Endodermal cell (in vitro differentiated cells): ENCODE measurements at regions not wholly inside any gene's neighbourhood (a gene's known extent, or its start where the extent isn't known, plus 50 kb on each side); places are given as distances from the start of the nearest gene placed in this dataset.
"Not testable (repeated sequence)": the region's sequence is repeated elsewhere in the genome, so short reads cannot be mapped to it uniquely, and the experiment has no call there.

ENCODE experiments used
- DNase-seq: peaks from one replicate; pipeline ENCODE4 v3.0.0-alpha.2; 2017
- H3K27ac ChIP-seq: 2 replicates; pipeline ENCODE4 v1.5.1; 2013; ENCODE audit warnings: mild to moderate bottlenecking, low read depth, low read length, moderate library complexity
- H3K27me3 ChIP-seq: 2 replicates; pipeline ENCODE4 v1.6.1; 2013; ENCODE audit warnings: mild to moderate bottlenecking, low read length, moderate library complexity; ENCODE audit not compliant: insufficient read depth, control insufficient read depth, poor library complexity, severe bottlenecking
- H3K36me3 ChIP-seq: 2 replicates; pipeline ENCODE4 v1.7.0; 2013; ENCODE audit warnings: mild to moderate bottlenecking, low read length, moderate library complexity; ENCODE audit not compliant: control insufficient read depth, insufficient read depth
- H3K4me1 ChIP-seq: one replicate; pipeline ENCODE4 v1.7.0; 2013; ENCODE audit warnings: low read length; ENCODE audit not compliant: control insufficient read depth, insufficient read depth
- H3K4me3 ChIP-seq: 2 replicates; pipeline ENCODE4 v1.5.1; 2013; ENCODE audit warnings: mild to moderate bottlenecking, low read length, moderate library complexity
- H3K9ac ChIP-seq: 2 replicates; pipeline ENCODE4 v1.6.1; 2013; ENCODE audit warnings: mild to moderate bottlenecking, low read length, moderate library complexity; ENCODE audit not compliant: poor library complexity, severe bottlenecking; ENCODE audit errors: extremely low read depth
- H3K9me3 ChIP-seq: 2 replicates; pipeline ENCODE4 v1.6.1; 2013; ENCODE audit warnings: mild to moderate bottlenecking, low read length, moderate library complexity; ENCODE audit not compliant: control insufficient read depth
- H3K27ac Mint-ChIP-seq: 2 replicates; pipeline ENCODE4 v1.8.0; 2020; ENCODE audit warnings: mixed read lengths
- H3K27me3 Mint-ChIP-seq: 2 replicates; pipeline ENCODE4 v1.8.0; 2021; ENCODE audit warnings: mild to moderate bottlenecking, mixed read lengths; ENCODE audit not compliant: insufficient read depth
- H3K36me3 Mint-ChIP-seq: 2 replicates; pipeline ENCODE4 v1.8.0; 2020; ENCODE audit warnings: low read depth, mixed read lengths
- H3K4me1 Mint-ChIP-seq: 2 replicates; pipeline ENCODE4 v1.8.0; 2020; ENCODE audit warnings: mixed read lengths
- H3K4me3 Mint-ChIP-seq: 2 replicates; pipeline ENCODE4 v1.8.0; 2020; ENCODE audit warnings: mild to moderate bottlenecking, moderate library complexity, mixed read lengths
- H3K9me3 Mint-ChIP-seq: 2 replicates; pipeline ENCODE4 v1.8.0; 2020; ENCODE audit warnings: mild to moderate bottlenecking, mixed read lengths
- WGBS, 2 experiments: methylation state at CpG; one replicate each; pipeline versions ENCODE4 v1.1.5 to v1.1.7; 2013; ENCODE audit warnings: missing lambda C conversion rate in 2 of 2, mixed read lengths in 1 of 2; ENCODE audit not compliant: insufficient coverage in 1 of 2, insufficient read length in 1 of 2; 5-methylcytosine and 5-hydroxymethylcytosine counted together

GRCh38 chr21:7826174-7826573 is 2695.2 kb upstream of the TPTE start:
- H3K9me3 ChIP-seq, H3K4me3 Mint-ChIP-seq, H3K9me3 Mint-ChIP-seq, H3K27ac ChIP-seq, H3K4me1 Mint-ChIP-seq, H3K36me3 ChIP-seq, H3K9ac ChIP-seq, H3K4me3 ChIP-seq, H3K4me1 ChIP-seq, H3K27ac Mint-ChIP-seq, H3K27me3 ChIP-seq, DNase-seq, H3K36me3 Mint-ChIP-seq, H3K27me3 Mint-ChIP-seq: not testable (repeated sequence)
- no CpG with 5 or more reads among the region's 6 CpGs for WGBS, 2 experiments

- H3K36me3 ChIP-seq, result not testable (repeated sequence)
These were observed 2693.1 kb upstream of the TPTE start for GRCh38 chr21:7828260-7828659.

GRCh38 chr21:7829411-7829810 is 2692.0 kb upstream of the TPTE start:
- not testable (repeated sequence) for H3K27ac ChIP-seq, H3K4me3 Mint-ChIP-seq, H3K4me1 ChIP-seq, H3K9ac ChIP-seq, H3K4me3 ChIP-seq, H3K4me1 Mint-ChIP-seq, H3K9me3 Mint-ChIP-seq, H3K9me3 ChIP-seq, H3K36me3 Mint-ChIP-seq, H3K27ac Mint-ChIP-seq, H3K27me3 ChIP-seq, DNase-seq, H3K27me3 Mint-ChIP-seq, H3K36me3 ChIP-seq
- WGBS, 2 experiments, result no CpG with 5 or more reads among the region's 37 CpGs

More at GRCh38 chr21:7828260-7828659, 2693.1 kb upstream of the TPTE start:
- not testable (repeated sequence) for H3K4me3 ChIP-seq, H3K27ac ChIP-seq, H3K9me3 ChIP-seq, DNase-seq, H3K9ac ChIP-seq, H3K27ac Mint-ChIP-seq, H3K27me3 Mint-ChIP-seq, H3K4me3 Mint-ChIP-seq, H3K36me3 Mint-ChIP-seq, H3K4me1 ChIP-seq, H3K27me3 ChIP-seq, H3K9me3 Mint-ChIP-seq, H3K4me1 Mint-ChIP-seq
- WGBS, 2 experiments, result no CpG with 5 or more reads among the region's 7 CpGs

- H3K36me3 Mint-ChIP-seq, H3K4me1 Mint-ChIP-seq, H3K4me3 ChIP-seq, H3K36me3 ChIP-seq, H3K9me3 ChIP-seq, H3K27ac Mint-ChIP-seq, H3K4me1 ChIP-seq, H3K27ac ChIP-seq, H3K4me3 Mint-ChIP-seq, H3K27me3 Mint-ChIP-seq, DNase-seq, H3K9ac ChIP-seq, H3K27me3 ChIP-seq, H3K9me3 Mint-ChIP-seq: not testable (repeated sequence)
- WGBS, 2 experiments, result no CpG with 5 or more reads among the region's 3 CpGs
These were observed 2684.1 kb upstream of the TPTE start for GRCh38 chr21:7837315-7837714.

- WGBS, 2 experiments, result no CpG with 5 or more reads among the region's 3 CpGs
- not testable (repeated sequence) for H3K4me1 ChIP-seq
These were observed 2668.0 kb upstream of the TPTE start for GRCh38 chr21:7853426-7853825.

GRCh38 chr21:7853836-7854235 is 2667.5 kb upstream of the TPTE start:
- not testable (repeated sequence) for H3K9me3 ChIP-seq, H3K9ac ChIP-seq, H3K4me1 Mint-ChIP-seq, H3K4me1 ChIP-seq, H3K4me3 Mint-ChIP-seq, H3K27me3 Mint-ChIP-seq, H3K27ac Mint-ChIP-seq, H3K27ac ChIP-seq, H3K9me3 Mint-ChIP-seq, H3K36me3 Mint-ChIP-seq, DNase-seq, H3K36me3 ChIP-seq, H3K27me3 ChIP-seq, H3K4me3 ChIP-seq
- no CpG with 5 or more reads among the region's 5 CpGs for WGBS, 2 experiments

More at GRCh38 chr21:7853426-7853825, 2668.0 kb upstream of the TPTE start:
- H3K4me3 ChIP-seq, H3K9me3 ChIP-seq, H3K4me3 Mint-ChIP-seq, H3K9me3 Mint-ChIP-seq, DNase-seq, H3K27ac ChIP-seq, H3K4me1 Mint-ChIP-seq, H3K27me3 ChIP-seq, H3K9ac ChIP-seq, H3K27me3 Mint-ChIP-seq, H3K27ac Mint-ChIP-seq, H3K36me3 Mint-ChIP-seq, H3K36me3 ChIP-seq: not testable (repeated sequence)
